HG02981 (cell line): ENCODE measurements at regions not wholly inside any gene's neighbourhood (a gene's known extent, or its start where the extent isn't known, plus 50 kb on each side); places are given as distances from the start of the nearest gene placed in this dataset.
A peak's percentile ranks its signal among the peaks of the same experiment; 100 is the strongest.
"Not testable (repeated sequence)": the region's sequence is repeated elsewhere in the genome, so short reads cannot be mapped to it uniquely, and the experiment has no call there.

Experiments
- ATAC-seq: cut with Tn5 transposase; IDR thresholded peaks from one replicate; pipeline ENCODE4 v1.9.1; 2021; ENCODE audit warnings: mild to moderate bottlenecking, moderate library complexity; ENCODE audit not compliant: unreplicated experiment

DNA sequence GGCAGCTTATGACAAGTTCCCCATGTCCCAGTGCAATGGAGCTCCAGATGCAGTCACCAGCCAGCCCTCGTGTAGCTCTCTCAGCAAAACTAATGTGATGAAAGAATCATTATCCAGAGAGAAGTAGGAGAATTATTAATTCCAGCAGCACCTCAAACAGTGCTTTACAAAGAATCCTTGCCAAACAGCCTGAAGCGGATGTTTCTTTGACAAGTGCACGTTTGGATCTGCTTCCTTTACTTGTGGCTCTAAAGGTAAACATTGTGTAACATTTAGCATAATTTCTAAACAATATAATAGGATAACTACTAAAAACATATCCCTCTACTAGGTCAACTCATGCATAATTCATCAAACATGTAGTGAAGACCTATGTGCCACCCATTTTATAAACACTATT, 197.0 kb downstream of the FAM181B start:
- ATAC-seq: no peak

DNA sequence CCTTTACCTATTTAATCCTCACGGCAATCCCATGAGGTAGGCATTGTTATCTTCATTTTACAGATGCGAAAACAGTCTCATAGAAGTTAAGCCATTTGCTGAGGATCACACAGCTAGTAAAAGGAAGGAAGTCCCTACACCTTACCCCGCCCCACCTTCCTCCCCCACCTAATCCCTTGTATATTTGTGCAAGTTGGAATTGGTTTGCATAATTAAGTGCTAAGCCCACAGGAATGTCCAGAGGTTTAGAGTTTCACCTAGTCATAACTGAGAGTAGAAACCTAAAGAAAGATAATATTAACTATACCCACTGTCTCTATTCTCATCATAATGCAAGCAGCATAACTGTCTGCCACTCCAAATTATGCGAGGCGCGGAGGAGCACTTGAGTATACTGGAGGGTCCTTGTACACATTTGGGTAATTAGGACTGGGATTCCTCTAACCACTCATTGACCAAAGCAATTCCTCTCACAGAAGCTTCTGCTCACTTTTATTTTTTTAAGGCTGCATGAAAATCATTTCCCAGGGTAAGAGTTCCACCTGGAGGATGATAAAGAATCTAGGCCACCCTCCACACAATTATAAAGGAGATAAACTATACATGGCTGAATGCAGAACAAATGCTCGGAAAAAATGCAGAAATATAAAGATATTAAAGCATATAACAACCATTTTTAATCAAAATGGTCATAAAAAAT, 199.9 kb downstream of the FAM181B start:
- no peak for ATAC-seq

DNA sequence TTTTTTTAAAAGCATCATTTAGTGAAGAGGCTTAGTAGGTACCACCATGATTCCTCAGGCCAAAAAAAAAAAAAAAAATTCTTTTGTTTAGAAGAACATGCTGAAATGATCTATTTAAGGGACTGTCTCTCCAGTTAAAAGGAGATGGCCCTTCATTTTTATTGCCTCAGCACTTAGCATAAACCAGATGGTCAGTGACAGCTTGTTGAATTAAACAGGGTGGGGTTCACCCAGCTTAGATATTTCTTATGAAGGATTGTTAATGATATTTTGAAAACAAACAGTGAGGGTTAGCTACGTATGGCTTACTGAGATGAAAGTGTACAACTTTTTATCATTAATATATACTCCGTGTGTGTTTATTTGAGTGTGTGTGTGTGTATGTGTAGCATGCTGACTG, 203.7 kb downstream of the FAM181B start:
- no peak for ATAC-seq

DNA sequence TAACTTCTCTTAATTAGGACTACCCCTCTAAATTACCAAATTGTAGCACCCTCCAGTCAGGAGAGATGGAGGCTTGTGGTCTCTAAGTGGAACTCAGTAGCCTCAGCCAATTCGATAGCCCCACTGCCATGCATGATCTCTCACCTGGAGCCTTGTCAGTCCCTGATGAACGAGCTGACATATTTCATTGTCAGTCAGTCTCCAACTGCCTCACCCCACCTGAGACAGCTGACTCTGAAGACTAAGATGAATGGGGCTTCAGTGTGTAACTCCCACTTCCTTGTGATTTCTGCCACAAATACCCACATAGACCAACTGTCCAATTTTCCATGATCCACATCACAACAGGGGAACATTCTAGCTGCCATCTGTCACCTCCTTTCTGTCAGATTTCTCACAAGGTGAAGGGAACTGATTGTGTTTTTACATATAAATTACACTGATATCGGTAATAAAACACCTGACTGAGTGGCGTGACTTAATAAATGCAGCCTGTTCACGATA, 206.5 kb downstream of the FAM181B start:
- no peak for ATAC-seq

DNA sequence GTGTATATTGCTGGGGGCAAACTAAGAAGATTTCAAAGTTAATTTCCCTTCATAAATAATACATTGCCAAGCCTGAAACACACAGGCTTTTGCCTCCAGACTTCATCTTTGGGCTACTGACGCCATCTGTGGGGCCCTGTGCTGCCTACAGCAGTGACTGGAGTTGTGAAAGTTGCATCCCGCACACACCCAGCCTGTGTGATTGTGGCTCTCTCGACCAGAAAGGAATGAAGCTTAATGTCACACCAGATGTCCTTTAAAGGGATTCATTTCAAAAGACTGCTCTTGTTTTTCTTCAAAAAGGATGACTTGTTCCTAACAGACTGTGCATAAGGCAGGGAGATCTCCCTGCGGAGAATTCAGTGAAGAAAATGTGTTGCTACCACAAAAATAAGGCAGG, 210.5 kb downstream of the FAM181B start:
- ATAC-seq: no peak

DNA sequence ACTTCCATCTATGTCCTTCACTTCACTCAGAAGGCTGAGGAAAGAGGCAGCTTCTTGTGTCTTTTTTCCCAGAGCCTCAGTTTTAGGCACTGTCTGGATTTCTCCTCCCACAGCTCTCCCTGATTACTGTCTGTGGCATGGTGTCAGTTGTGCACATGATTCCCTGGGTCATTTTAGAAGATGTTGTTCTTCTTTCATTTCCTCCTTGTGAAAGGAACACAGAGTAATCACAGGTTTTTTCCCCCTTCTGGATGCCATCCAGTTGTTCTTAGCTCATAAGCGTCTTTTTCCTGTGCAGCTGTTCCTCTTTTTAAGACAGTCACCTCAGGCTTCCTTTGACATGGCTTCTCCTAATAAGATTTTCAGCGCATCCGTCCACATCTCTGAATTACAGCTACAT, 212.2 kb downstream of the FAM181B start:
- ATAC-seq: no peak

DNA sequence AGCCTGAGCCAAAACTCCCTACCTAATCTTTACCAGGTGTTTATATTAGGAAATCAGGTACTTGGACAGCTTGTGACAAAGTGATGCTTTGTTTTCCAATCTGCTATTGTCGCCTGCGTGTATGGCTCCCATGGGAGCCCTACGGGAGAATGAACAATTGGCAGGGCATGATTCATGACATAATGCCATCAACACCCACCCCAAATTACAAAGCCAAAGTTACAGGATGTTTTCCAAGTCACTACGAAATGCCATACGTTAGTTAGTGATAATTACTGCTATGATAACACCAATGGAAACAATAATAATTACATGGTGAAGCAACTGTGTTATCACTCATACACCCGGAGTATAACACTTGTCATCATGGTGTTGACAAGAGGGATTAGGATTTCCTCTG, 226.4 kb downstream of the FAM181B start:
- ATAC-seq: no peak

DNA sequence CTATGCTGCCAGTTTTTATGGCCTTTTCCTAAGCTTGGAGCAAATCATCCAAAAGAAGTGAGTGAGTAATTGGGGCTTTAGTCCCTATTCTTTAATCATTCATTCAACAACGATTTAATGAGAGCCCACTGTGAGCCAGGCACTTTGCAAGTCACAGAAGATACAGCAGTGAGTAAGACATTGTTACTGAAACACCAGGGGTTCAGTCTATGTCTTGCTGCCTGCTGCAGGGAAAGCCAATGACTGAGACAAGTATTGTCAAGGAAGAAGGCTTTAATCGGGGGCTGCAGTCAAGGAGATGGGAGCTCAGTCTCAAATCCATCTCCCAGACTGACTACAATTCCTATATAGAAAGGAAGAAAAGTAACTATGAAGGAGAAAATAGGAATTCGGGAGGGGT, 228.3 kb downstream of the FAM181B start:
- ATAC-seq: no peak

DNA sequence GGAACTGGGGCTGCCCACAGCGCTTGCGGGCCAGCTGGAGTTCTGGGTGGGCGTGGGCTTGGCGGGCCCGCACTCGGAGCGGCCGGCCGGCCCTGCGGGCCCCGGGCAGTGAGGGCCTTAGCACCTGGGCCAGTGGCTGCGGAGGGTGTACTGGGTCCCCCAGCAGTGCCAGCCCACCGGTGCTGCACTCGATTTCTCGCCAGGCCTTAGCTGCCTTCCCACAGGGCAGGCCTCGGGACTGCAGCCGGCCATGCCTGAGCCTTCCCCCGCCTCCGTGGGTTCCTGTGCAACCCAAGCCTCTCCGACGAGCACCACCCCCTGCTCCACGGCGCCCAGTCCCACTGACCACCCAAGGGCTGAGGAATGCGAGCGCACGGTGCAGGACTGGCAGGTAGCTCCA, 232.5 kb downstream of the FAM181B start:
- ATAC-seq: not testable (repeated sequence)

DNA sequence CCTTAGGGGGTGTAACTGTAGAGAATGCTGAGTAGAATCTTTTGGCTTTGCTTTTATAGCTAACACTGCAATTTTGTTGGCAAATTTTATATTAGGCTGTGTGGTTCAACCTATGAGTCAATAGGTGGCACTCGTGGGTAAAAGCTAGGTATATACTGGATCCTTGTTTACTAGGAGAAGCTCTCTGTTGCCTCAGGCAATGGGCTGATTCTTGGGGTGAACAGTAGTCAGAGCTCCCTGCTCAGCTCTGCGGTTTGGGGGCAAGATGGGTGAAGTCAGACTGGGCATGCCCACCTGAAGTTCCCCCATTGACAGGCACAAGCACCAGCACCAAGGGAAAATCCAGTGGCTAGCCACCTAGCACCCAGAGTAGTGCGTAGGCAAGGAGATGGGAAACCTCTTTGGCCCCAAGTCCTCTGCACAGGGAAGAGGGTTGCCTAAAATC, 238.7 kb downstream of the FAM181B start:
- peak; percentile 62 for ATAC-seq

DNA sequence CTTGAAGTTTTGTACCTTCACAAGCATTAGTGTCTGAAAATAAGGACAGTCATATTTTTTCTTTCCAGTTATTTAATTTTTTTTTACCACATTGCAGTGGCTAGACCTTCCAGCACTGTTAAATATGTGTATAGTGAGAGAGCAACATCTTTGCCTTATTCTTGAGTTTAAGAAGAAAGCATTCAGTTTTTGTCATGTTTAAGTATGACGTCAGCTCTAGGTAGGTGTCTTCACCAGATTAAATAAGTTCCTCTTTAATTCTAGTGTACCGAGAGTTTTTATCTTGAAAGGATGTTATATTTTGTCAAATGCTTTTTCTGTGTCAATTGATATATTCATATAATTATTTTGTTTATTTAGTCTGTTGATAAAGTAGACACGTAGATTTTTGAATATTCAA, 258.8 kb downstream of the FAM181B start:
- no peak for ATAC-seq

DNA sequence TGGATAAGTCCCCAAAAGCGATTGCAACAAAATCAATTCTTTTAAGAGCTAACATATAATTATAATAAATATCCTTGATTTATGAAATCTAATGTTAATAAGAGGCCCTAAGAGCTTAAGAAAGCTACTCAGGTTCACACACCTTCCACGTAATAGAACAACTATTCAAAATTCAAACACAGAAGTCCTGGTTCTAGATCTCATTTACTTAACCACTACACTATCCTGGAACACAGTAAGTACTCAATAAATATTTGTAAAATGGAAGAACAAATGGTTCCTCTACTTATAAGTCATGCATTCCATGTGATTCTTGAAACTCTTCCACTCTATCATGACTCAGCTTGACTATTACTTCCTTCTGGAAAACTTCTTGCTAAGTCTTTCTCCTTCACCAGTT, 268.2 kb downstream of the FAM181B start:
- no peak for ATAC-seq

DNA sequence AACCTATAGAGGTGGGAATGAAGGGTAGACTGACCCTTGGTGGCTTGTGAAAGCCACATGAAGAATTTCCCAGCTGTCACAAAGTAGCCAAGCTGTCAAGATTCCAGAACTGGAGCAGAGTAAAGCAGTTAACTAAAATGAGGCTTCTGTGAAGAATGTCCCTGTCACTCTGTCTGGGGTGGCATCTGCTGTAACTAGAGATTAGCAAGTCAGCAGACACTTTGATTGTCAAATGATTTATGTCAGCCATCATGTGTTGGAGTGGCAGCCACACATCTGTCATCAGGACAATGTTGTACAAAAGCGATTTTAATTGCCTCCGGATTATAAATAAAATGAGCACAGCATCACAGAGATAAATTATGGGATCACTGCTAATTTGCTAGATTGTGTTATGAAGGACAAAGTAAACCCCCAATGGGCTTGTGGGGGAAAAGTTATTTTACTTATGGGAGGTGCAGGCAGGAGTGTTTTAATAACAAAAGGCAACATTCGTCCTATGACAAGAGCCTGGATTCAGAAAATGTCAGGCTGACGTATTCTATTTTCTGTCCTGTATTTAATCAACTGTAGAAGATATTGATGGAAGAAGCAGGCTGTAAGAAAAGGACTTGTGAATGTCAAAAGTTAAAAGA, 270.9 kb downstream of the FAM181B start:
- no peak for ATAC-seq

DNA sequence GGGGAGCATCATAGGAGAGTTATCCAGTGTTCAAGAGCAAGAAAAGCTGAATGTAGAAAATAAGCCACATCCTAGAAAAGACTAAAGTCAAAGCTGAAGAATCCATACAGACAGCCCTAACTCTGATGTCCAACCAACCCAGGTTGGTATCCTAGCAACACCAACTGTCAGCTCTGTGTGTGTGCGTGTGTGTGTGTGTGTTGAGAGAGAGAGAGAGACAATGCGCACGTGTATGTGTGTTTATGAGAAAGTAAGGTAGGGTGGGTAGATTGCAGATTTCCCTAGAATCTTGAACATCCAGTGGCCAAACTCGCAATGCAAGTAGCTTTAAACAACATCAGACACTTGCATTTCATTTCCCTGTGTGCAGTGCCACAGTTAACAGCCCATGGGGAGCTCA, 274.9 kb downstream of the FAM181B start:
- ATAC-seq: no peak

DNA sequence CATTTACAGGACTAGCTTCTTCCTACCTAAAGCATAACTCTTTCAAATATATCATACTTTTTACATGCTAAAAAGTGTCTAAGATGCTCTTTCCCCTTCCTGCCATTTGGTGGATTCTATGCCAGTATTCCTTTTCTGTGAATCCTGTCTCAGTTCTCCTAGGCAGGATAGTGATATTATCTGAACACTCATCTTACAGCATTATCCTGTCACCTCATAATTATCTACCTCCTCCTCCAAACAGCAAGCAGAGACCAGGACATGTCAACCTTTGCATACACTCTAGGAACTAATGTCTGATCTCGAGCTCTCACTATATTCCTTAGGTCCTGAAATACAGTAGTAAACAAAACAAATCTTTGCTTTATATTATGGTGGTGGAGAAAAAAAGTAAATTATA, 275.5 kb downstream of the FAM181B start:
- no peak for ATAC-seq

DNA sequence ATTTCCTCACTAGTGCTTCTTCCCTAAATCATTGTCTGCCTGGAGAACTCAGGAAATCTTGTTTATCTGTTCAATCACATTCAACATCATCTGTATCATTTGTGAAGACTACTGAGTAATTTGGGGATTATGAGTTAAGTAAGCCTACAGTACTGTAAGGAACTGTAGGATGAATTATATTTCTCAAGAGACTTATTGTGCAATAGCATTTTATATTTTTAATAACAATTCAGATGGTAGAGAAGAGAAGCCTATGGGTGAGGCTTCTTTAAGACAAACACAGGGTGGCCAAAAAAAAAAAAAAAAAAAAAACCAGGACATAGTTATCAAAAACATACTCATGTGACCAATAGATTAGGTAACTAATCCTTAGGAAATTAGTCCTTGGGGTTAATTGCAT, 282.7 kb downstream of the FAM181B start:
- ATAC-seq: no peak

DNA sequence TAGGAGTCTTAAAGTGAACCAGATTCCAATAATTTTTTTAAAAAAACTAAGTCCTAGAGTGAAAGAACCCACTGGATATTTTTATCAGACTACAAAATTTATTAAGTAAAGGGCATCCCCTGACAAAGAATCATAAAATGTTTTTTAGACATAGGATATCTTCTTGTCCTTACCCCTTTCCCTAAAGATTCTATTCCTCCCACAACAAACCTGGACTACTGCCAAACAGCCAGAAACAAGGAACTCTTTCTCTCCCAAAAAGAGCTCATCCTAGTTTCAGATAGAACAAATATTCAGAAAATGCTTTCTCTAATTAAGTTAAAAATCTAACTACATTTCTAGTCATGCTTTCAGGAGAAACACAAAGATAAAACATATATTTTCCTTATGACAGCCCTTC, 327.1 kb downstream of the FAM181B start:
- no peak for ATAC-seq

DNA sequence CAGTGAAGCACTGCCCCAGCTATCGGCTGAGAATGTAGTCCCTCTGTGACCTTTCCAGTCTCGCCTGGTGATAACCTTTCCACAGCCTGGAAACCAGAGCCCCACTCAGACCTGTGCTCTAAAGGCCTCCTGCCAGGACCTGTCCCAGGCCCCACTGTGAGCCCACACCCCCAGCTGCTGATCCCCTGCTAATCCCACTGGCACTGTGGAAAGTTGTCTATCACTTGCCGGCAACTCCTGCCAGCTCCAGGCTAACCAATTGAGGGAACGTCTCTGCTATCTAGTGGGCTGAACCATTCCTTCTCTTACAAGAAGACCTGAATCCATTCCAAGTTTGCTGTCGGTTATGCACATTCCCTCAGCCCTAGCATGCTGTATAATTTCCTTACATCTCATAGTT, 328.2 kb downstream of the FAM181B start:
- no peak for ATAC-seq

DNA sequence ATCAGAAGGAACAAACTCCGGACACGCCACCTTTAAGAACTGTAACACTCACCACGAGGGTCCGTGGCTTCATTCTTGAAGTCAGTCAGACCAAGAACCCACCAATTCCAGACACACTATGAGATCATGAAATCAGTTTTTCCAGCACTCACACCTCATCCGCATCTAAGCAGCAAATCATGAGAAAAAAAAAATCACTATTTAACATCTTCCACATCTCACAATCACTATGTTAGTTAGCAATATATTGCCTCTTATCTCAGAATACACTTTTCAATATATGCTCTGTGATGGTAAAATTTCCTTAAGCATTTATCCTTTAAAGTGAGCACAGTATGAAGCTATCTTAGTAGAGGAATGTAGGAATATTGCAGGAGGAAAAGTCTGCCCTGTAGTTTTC, 328.7 kb downstream of the FAM181B start:
- no peak for ATAC-seq

DNA sequence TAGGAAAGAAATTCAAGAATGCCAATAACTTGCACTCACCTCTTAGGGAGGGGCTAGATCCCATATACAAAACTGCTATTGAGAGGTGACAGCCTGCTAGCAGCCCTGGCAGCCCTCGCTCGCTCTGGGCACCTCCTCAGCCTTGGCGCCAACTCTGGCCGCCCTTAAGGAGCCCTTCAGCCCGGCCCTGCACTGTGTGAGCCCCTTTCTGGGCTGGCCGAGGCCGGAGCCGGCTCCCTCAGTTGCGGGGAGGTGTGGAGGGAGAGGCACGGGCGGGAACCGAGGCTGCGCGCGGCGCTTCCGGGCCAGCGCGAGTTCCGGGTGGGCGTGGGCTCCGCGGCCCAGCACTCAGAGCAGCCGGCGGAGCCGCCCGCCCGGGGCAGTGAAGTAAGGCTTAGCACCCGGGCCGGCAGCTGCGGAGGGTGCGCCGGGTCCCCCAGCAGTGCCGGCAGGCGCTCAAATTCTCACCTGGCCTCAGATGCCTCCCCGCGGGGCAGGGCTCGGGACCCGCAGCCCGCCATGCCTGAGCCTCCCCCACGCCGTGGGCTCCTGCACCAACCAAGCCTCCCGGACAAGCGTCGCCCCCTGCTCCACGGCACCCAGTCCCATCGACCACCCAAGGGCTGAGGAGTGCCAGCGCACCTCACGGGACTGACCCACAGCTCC, 329.9 kb downstream of the FAM181B start:
- ATAC-seq: no peak

DNA sequence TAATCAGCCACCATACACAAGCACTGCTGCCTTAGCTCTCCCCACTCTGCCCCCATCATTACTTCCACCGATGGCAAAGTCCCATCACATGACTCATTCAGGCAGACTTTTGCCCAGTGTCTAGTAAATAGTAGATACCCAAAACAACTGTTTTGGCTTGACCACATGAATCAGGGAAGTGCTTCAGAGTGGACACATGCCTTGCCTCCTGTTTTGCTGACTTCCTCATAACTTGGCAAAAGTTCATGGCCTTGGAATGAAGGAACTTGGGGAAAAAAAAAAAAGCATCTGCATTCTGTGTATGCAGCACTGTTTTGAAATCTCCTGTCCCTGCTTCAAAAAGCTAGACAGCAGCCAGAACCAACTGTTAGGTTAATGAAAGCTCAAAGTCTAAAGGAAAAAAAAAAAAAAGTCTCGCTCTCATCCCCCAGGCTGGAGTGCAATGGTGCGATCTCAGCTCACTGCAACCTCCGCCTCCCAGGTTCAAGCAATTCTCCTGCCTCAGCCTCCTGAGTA, 335.3 kb downstream of the FAM181B start:
- ATAC-seq: no peak

DNA sequence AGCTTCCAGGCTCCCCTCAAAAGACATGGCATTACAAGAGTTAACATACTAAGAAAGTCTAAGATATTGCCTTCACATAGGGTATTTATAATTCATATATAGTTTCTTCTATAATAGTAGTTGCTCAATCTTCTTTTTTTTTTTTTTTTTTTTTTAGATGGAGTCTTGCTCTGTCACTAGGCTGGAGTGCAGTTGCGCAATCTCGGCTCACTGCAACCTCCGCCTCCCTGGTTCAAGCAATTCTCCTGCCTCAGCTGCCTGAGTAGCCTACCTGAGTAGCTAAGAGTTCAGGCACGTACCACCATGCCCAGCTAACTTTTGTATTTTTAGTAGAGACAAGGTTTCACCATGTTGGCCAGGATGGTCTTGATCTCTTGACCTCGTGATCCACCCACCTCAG, 337.0 kb downstream of the FAM181B start:
- not testable (repeated sequence) for ATAC-seq
